HG03354 (cell line): ENCODE measurements at regions not wholly inside any gene's neighbourhood (a gene's known extent, or its start where the extent isn't known, plus 50 kb on each side); places are given as distances from the start of the nearest gene placed in this dataset.

ENCODE experiments used
- ATAC-seq: cut with Tn5 transposase; IDR thresholded peaks from one replicate; pipeline ENCODE4 v1.9.1; 2021; ENCODE audit warnings: mild to moderate bottlenecking; ENCODE audit not compliant: unreplicated experiment, poor library complexity, severe bottlenecking

DNA sequence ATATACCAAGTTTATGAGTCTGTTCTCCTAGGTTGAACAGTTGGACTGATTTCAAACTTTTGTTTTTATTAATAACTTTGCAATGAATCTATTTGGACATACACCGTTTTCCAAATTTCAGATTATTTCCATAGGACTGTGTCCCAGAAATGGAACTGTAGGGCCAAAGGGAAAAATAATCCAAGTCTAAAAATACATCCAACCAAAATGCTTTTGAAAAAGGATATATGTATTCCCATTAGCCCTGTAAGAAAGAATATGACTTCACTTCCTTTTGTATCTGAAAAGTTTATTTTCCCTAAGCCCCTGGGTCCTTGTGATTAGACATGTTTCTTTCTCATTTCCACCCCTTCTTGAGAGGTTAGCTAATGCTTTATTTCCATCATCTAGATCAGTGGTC lies 434.2 kb upstream of the MKI67 start:
- no peak for ATAC-seq

DNA sequence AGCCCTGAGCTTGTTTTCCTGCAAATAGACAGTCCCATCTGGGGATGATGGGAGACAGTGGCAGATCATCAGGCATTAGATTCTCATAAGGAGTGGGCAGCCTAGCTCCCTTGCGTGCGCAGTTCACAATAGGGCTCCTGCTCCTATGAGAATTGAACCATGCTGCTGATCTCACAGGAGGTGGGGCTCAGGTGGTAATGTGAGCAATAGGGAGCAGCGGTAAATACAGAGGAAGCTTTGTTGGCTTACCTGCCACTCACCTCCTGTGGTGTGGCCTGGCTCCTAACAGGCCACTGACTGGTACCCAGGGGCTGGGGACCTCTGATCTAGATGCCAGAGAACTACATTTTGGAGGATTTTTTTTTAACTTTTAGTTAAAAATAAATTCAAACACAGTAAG lies 434.8 kb upstream of the MKI67 start:
- ATAC-seq = no peak

DNA sequence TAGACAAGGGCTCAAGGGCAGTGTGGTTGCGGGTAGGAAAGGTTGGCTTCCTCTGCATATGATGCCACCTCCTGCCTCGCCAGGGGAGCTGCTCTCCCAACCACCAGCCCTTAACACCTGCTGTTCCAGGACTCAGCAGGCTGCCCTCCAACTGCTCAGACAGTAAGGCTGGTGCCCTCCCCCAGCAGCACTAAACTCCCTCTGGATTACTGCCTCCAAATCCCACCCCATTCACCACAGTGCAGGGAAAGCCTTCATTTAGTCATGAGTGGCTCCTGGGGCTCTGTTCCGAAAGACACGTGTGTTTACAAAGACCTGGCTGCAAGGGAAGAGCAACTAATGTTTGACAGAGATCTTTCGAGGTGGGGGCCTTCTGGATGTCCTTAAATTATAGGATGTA lies 437.2 kb upstream of the MKI67 start:
- no peak for ATAC-seq

DNA sequence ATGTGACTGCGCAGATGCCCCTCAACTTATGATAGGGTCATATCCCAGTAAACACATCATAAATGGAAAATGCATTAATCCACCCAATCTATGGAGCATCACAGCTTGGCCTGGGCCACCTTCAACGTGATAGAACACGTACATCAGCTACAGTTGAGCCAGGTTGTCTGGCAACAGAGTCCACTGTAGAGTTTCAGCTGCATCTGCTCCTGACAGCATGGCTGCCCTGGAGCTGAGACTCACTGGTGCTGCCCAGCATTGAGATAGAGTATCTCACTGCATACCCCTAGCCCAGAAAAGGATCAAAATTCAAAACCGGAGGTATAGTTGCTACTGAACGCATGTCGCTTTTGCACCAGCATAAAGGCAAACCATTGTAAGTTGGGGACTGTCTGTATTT lies 437.7 kb upstream of the MKI67 start:
- ATAC-seq = no peak

DNA sequence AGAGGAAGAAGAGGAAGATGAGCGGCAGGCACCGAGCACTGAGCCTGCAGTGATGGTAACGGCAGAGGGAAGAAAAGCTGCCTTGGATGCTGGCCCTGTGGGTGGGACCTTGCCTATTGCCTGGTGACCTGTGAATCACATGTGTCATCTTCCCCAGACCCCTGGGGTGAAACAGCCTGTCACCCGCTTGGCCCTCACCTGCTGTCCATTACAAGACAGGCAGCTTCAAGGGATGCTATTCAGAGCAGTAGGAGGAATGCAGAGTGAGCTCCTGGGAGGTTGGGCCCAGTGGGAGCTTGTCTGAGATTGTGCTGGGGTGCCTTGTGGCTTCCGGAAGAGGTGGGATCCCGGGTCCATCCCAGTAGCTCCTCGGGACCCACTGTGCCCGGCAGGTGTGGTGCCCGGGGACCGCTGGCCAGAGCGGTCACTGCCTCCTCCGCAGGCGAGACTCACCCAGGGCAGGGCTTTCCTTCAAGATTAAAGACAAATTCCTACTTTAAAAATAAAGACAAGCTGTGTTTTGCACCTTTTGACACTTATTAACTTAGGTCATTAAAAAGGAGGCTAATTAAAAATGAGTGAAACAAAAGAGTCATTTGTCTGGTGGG lies 440.2 kb upstream of the MKI67 start:
- ATAC-seq = no peak

DNA sequence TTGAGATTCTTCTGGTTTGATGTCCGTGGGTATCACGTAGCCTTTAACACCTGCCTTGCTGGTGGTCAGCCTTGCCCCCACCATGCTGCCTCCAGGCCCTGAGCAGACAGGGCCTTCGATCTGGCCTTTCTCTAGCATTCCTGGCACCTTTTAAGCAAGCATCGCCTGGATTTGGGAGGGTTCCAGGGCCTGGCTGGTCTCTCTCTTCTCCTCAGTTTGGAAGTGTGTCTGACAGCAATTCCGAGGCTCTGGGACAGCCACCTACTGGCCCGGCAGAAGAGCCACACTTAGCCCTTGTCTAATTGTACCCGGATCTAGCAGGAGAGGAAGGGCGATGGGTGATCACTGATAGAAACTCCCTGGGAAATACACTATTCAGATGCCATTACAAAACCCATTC lies 441.3 kb upstream of the MKI67 start:
- ATAC-seq = no peak

DNA sequence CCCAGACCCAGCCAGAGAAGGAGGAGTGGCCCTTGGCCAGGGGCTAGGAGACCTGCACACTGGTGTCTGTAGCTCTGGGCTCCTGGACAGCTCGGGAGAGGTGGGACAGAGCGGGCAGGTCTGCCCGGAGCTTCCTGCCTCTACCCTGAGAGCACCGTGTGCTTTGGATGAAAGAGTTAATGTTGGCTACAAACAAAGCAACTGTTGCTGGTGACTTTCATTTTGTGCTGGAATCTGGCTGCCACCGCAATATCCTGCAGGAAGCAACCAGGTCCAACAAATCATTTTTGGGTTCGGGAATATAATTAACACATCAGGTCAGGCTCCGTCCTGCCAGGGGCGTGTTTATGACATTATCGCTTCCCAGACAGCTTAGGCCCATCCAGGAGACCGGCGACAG lies 441.8 kb upstream of the MKI67 start:
- ATAC-seq = no peak

DNA sequence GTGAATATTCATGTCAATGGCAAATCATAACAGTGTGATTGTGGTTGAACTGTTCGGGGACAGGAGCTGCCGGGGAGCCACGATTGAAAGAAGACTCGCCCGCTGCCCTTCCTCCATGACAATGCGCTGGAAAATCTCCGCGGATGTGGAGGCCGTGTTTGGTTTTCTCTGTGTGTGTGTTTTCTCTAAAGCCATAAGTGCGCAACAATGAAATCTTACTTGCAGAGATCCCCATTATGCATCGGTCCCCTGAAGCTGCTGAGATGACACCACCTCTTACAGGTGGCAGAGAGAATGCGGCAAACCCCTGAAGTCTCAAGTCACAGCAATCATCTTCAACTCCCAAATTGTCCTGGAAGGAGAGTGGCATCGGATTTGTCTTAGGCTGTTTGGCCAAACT lies 442.3 kb upstream of the MKI67 start:
- no peak for ATAC-seq

DNA sequence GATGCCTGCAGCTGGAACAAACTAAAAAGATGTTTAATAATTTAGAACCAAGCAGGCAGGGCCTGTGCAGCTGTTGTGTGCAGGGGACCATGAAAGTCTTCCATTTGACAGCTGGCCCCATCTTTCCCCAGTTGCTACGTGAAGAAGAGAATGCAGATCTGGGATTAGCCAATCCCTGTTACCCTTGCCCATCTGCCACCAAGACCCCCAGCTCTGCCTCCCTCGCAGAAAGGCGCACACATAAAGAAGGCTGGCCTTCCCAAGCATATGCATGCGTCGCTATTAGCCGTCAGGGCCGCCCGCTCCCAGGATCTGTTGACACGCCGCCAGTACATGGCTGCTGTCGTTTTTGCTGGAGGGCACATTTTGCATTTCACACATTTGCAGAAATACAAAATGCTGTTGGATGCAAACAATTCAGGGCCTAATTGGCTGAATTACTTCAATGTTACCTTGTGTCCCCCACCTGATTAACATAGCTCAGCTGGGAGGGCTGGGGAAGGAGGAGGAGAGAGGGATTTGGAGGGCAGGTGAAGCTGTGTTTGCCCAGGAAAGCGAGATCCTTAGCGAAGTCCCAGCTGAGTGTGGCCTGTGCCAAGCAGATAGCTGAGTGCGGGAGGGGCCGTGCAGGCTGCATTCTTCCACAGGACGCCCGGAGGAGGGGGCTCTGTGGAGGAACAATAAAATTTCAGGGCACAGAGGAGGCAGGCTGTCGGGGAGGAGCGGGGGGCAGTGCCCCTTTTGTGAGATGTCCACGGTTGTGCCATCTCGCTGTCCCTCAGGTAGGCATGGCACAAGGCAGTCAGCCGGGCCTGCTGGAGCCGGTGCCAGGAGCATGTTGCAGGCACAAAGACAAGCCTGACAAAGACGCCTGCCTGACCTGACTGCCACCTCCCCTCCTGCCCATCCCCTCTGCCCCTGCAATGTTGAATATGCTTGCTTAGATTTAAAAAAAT lies 443.0 kb upstream of the MKI67 start:
- ATAC-seq = no peak

DNA sequence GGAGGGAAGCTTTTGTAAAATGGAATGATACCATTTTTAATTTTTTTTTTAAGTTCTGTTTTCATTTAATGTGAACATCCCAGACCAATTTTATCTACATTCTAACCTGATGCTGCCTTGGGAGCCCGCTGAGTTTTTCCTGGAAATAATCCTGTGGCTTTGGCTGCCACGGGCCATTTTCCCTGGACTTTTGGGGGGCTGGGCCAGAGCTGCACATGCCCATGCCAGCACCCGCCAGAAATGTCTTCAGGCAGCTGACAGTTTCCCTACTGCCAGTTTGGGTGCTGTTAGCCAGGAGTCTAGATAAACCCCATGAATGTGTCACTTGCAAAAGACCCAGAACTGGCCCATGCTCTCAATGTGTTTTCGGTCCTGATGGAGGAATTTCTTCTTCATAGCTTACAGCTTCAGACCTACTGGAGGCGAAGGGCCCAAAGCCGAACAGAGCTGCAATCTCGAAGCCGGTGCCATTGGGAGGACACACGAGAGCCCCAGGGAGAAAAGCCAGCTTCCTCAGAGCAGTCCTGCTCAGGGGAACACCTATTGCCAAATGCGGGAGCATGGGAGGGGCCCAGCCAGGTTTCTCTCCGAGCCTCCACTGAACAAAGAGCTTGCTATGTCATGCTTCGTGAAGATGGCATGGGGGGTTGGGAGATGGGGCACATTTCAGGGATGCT lies 444.2 kb upstream of the MKI67 start:
- ATAC-seq = no peak

DNA sequence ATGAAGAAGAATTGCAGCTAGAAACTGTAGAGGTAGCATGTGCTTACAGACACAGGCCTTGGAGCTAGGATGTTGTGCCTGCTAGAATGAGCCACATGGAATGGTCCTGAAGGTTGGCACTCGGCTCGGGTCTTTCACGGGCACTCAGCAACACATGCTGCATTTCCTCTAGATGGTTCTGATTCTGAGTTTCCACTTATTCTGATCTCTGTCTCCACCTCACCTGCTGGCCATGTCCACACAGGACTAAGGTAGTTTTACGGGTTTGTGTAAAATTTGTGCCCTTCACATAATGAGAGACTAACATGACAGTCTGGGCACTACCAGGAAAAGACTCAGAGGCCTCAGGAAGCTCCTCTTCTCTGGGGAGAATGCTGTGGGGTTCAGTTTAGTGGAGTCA lies 444.8 kb upstream of the MKI67 start:
- no peak for ATAC-seq

DNA sequence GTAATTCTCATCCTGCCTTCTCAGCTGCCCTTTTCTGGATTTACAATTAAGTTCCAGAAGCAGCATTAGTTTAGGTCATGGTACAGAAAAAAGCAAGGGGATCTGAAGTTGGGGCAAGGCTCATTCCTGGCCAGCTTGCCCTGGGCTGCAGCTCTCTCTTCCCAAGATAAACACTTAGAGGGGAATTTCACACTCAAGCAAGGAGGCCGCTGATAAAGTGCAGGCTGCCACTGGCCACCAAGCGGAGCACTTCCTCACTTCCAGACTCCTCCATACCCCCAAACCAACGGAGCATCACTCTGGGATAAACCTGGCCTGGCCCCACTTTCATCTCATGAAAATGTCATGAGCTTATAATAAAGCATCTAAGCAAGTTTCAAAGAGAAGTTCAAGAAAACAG lies 445.5 kb upstream of the MKI67 start:
- no peak for ATAC-seq

DNA sequence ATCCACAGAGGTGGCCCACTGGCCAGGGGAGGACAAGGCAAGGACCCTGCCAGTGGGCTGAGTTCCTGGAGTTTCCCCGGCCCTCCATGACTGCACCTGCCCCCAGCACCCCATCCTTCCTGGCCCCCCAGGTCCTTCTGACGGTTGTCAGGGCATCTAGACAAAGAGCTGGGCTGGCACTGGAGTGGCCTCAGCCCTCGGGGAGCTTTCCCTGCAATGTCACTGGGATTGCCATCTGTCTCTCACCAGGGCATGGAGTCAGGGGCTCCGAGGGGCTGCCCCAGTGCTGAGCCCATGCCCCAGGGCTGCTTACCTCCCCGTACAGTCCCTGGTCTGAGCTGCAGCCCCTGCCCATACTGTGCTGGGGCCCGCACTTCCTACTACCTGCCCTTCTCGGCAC lies 446.5 kb upstream of the MKI67 start:
- no peak for ATAC-seq

DNA sequence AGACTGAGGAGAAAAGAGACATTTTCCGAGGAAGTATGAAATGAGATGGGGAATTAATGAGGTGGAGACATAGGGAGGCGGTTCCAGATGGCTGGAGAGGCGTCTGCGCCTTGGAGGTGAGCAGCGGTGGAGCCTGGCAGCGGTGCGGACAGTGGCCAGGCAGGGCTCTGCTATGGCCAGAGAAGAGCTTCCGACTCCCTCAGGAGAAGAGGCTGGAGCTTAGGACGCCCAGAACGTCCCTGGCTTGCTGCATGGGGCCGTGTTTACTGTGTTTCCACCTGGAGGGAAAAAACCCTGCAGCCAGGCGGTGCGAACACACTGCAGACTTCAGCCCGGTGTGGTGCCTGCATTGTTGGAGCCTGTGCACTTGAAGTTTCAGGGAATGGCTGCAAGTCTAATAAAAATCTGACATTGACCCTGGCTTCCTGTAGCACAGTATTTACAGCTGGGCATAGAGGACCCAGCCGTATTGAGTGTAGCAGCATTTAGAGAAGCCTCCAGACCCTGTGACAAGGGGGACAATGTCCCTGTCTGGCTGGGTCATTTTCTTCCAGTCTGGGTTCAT lies 447.1 kb upstream of the MKI67 start:
- ATAC-seq = no peak

DNA sequence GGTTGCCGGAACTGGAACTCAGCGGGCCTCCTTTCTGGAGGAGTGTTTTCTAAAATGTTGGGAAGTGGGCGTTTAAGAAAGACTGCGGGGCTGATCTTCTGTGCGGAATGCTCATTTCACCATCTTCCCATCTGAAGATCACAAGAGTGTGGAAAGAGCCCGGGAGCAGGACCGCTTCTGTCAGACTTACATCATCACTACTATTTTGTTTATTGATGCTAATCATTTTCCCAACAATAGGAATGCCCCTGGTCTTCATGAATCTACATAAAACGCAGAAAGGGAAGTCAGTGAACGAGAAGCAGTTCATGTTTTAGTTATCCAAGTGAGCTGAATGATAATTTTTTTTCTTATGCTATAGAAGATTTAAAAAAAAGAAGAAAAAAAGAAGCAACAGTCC lies 447.8 kb upstream of the MKI67 start:
- ATAC-seq = no peak

DNA sequence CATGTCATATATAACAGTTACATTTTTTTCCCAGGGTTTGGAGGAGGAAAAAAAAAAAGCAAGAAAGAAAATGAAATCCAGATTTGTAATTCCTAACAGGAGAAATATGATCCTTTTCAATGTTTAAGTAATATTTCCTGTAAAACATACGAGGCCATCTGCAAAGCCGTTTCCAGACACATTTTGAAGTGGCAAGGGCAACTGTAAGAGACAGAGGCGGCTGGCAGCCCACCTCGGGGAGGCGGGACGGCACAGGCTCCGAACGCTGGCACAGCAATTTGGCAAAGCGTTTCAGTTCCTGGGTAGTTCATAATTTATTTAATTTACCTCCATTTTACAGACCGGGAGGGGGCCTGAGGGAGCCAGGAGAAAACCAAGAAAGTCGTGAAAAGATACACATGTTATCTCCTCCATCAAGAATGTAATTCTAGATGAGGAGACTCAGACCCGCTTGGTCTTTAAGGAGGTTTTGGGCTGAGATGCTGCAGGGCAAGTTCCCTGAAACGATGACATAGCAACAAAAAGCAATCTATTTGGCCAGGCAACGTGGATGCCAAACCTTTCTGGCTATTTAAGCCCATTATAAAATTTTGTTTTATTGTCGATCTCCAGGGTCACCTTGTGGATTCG lies 448.5 kb upstream of the MKI67 start:
- ATAC-seq = no peak

DNA sequence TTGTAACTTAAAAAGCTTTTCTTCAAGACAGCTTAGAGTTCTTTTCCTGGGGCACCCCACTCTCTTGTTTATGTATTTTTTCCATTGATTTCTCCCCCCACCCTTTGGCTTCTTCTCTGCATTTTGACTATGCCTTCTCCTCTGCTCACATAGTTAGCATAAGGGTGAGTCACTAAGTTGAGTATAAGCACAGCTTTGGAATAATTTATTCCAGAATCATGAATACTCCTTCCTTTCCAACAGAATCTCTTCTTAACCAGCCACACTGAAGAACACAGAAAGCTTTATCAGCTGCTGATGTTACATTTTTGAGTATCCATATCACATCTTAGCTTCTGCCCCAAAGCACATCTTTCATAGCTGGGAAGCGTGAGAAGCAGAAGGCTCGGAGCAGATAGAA lies 449.5 kb upstream of the MKI67 start:
- ATAC-seq = no peak

DNA sequence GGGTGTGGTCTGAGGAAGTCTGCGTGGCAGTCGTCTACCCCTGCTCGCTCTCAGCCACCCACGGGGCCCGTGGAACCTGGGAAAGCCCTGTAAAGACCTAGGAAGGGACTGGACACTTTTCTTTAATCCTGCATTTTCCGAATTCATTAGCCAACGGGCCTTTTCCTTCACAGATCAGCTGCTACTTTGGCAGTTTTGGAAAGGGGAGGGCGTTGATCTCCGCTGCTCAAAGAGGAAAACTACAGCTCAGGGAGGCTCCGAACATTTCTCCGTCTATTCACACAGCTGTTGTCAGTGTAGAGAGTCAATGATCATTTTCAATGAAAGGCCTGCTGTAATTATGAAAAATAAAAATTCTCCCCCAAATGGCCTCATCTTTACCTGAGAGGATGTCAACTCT lies 450.1 kb upstream of the MKI67 start:
- ATAC-seq = no peak

DNA sequence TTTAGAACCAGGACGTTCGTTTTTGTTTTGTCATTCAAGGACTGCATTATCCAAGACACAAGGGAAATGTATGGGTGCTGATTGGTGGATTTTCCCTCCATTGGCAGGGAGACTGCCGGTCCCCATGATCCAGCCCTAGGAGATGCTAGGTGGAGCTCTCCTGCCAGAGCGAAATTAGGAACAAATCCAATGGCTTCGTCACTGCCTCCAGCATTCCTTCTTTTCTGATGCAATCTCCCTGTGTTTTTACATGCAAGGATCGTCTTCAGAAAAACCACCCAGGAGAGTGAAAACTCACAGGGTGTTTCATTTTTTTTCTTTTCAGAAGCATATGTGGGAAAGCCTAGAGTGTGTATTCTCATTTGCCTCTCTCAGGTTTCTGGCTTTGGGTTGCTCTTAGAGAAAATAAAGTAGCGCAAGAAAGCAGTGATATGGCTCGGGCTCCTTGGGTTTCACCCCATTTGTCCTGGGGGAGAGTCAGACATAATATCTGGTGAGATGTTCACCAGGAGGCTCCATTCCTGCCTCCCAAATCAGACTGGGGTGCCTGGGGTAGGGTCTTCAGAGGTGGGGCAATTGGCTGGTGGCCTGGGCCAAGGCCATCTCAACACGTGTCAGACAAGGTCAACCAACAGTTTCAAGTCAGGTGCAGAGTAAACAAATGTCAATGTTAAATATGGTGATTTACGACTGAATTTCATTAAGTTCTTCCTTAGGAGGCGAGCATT lies 450.9 kb upstream of the MKI67 start:
- no peak for ATAC-seq
